Adipocyte (in vitro differentiated cells): ENCODE measurements at regions not wholly inside any gene's neighbourhood (a gene's known extent, or its start where the extent isn't known, plus 50 kb on each side); places are given as distances from the start of the nearest gene placed in this dataset.
A peak's percentile ranks its signal among the peaks of the same experiment; 100 is the strongest.

Experiments used
- DNase-seq: peaks from one replicate; pipeline ENCODE4 v3.0.0-alpha.2; 2015; ENCODE audit warnings: low read depth
- H3K27me3 ChIP-seq: replicated peaks from 2 replicates; pipeline ENCODE4 v1.7.0; 2013; ENCODE audit warnings: mild to moderate bottlenecking, low read length, moderate library complexity; ENCODE audit not compliant: control insufficient read depth, insufficient read depth
- H3K36me3 ChIP-seq: 2 replicates; pipeline ENCODE4 v1.7.0; 2013; ENCODE audit warnings: low read length, mild to moderate bottlenecking, moderate library complexity; ENCODE audit not compliant: control insufficient read depth, insufficient read depth, severe bottlenecking
- H3K4me1 ChIP-seq: 2 replicates; pipeline ENCODE4 v1.7.0; 2013; ENCODE audit warnings: mild to moderate bottlenecking, low read length, moderate library complexity; ENCODE audit not compliant: control insufficient read depth, insufficient read depth
- H3K4me3 ChIP-seq: 2 replicates; pipeline ENCODE4 v1.7.0; 2013; ENCODE audit warnings: mild to moderate bottlenecking, low read length, moderate library complexity
- H3K9ac ChIP-seq: 2 replicates; pipeline ENCODE4 v1.7.0; 2013; ENCODE audit warnings: mild to moderate bottlenecking, low read length, moderate library complexity
- H3K9me3 ChIP-seq: 2 replicates; pipeline ENCODE4 v1.7.0; 2013; ENCODE audit warnings: mild to moderate bottlenecking, low read length, moderate library complexity; ENCODE audit not compliant: control insufficient read depth

- no peak for DNase-seq
- Histone ChIP-seq H3K4me3 (no peak overlapping the region), H3K36me3 (no peaks in the 10 kb centered on the region), H3K9ac (no peak overlapping the region), H3K27me3 (no peaks in the 10 kb centered on the region), H3K9me3 (no peaks in the 10 kb centered on the region), H3K4me1 (no peaks in the 10 kb centered on the region)
Measured at GRCh38 chr1:116819081-116819480, 64.9 kb downstream of the CD2 start.

- Histone ChIP-seq H3K27me3 (no peaks in the 10 kb centered on the region), H3K36me3 (no peaks in the 10 kb centered on the region), H3K9ac (no peak overlapping the region), H3K4me3 (no peak overlapping the region), H3K9me3 (no peaks in the 10 kb centered on the region), H3K4me1 (no peaks in the 10 kb centered on the region)
- DNase-seq, result peak; percentile 72
Measured at GRCh38 chr1:116820369-116820768, 66.1 kb downstream of the CD2 start.

- Histone ChIP-seq H3K9ac (no peak overlapping the region), H3K9me3 (no peaks in the 10 kb centered on the region), H3K4me3 (no peak overlapping the region), H3K4me1 (no peaks in the 10 kb centered on the region), H3K27me3 (no peaks in the 10 kb centered on the region), H3K36me3 (no peaks in the 10 kb centered on the region)
- no peak for DNase-seq
Measured at GRCh38 chr1:116821763-116822162, 67.5 kb downstream of the CD2 start.

GRCh38 chr1:116824631-116825206, 70.5 kb downstream of the CD2 start:
- no peaks in the 10 kb centered on the region for H3K9me3 ChIP-seq
- no peak for DNase-seq

GRCh38 chr1:116825207-116825719, 71.0 kb downstream of the CD2 start:
- no peak overlapping the region for H3K4me3 ChIP-seq
- no peaks in the 10 kb centered on the region for H3K4me1 ChIP-seq
- no peaks in the 10 kb centered on the region for H3K36me3 ChIP-seq
- no peak for DNase-seq
- no peak overlapping the region for H3K9ac ChIP-seq
- H3K9me3 ChIP-seq, result no peaks in the 10 kb centered on the region
- no peaks in the 10 kb centered on the region for H3K27me3 ChIP-seq

More at GRCh38 chr1:116824631-116825206, 70.5 kb downstream of the CD2 start:
- Histone ChIP-seq H3K4me3 (no peak overlapping the region), H3K36me3 (no peaks in the 10 kb centered on the region), H3K9ac (no peak overlapping the region), H3K27me3 (no peaks in the 10 kb centered on the region), H3K4me1 (no peaks in the 10 kb centered on the region)

- no peak overlapping the region for H3K9ac ChIP-seq
Measured at GRCh38 chr1:116825720-116826438, 71.6 kb downstream of the CD2 start.

GRCh38 chr1:116826818-116827606, 72.8 kb downstream of the CD2 start:
- Histone ChIP-seq H3K9me3 (no peaks in the 10 kb centered on the region), H3K4me1 (no peaks in the 10 kb centered on the region), H3K27me3 (peaks cover 3% of the 10 kb centered on the region), H3K36me3 (no peaks in the 10 kb centered on the region), H3K4me3 (no peak overlapping the region), H3K9ac (no peak overlapping the region)
- DNase-seq, result no peak

More at GRCh38 chr1:116825720-116826438, 71.6 kb downstream of the CD2 start:
- Histone ChIP-seq H3K36me3 (no peaks in the 10 kb centered on the region), H3K27me3 (no peaks in the 10 kb centered on the region), H3K9me3 (no peaks in the 10 kb centered on the region), H3K4me1 (no peaks in the 10 kb centered on the region), H3K4me3 (no peak overlapping the region)
- DNase-seq, result no peak

- peaks cover 9% of the 10 kb centered on the region for H3K27me3 ChIP-seq
Measured at GRCh38 chr1:116827607-116828105, 73.4 kb downstream of the CD2 start.

GRCh38 chr1:116832308-116832931, 77.3 kb upstream of the PTGFRN start:
- H3K9me3 ChIP-seq, result peaks cover 5% of the 10 kb centered on the region
- no peaks in the 10 kb centered on the region for H3K4me1 ChIP-seq
- no peak overlapping the region for H3K9ac ChIP-seq
- H3K27me3 ChIP-seq, result peaks cover 35% of the 10 kb centered on the region
- no peak overlapping the region for H3K4me3 ChIP-seq
- no peaks in the 10 kb centered on the region for H3K36me3 ChIP-seq
- DNase-seq, result no peak

More at GRCh38 chr1:116827607-116828105, 73.4 kb downstream of the CD2 start:
- DNase-seq, result no peak
- no peak overlapping the region for H3K4me3 ChIP-seq
- no peaks in the 10 kb centered on the region for H3K9me3 ChIP-seq
- H3K4me1 ChIP-seq, result no peaks in the 10 kb centered on the region
- no peak overlapping the region for H3K9ac ChIP-seq
- no peaks in the 10 kb centered on the region for H3K36me3 ChIP-seq

GRCh38 chr1:116832932-116833578, 76.7 kb upstream of the PTGFRN start:
- H3K9me3 ChIP-seq, result peaks cover 5% of the 10 kb centered on the region
- H3K4me3 ChIP-seq, result no peak overlapping the region
- H3K9ac ChIP-seq, result no peak overlapping the region
- no peaks in the 10 kb centered on the region for H3K4me1 ChIP-seq
- H3K36me3 ChIP-seq, result no peaks in the 10 kb centered on the region
- no peak for DNase-seq
- H3K27me3 ChIP-seq, result peaks cover 35% of the 10 kb centered on the region
